ENCODE measurements at regions not wholly inside any gene's neighbourhood (a gene's known extent, or its start where the extent isn't known, plus 50 kb on each side); places are given as distances from the start of the nearest gene placed in this dataset.
"Not testable (repeated sequence)": the region's sequence is repeated elsewhere in the genome, so short reads cannot be mapped to it uniquely, and the experiment has no call there.

GRCh38 chr3:5379266-5379665, 191.8 kb downstream of the EDEM1 start:
- TF ChIP-seq CTCF, POLR2A, EP300 (IDR thresholded peaks at IDR 0.05): not testable (repeated sequence)
